HL-60 (cell line): ENCODE measurements at regions not wholly inside any gene's neighbourhood (a gene's known extent, or its start where the extent isn't known, plus 50 kb on each side); places are given as distances from the start of the nearest gene placed in this dataset.

Experiments
- DNase-seq, 2 experiments: peaks; one replicate each; pipeline ENCODE4 v3.0.0-alpha.2; 2010 to 2020; ENCODE audit warnings: low read depth in 1 of 2, low spot score in 1 of 2
- H3K27ac ChIP-seq: fragments of 250-450 bp; sonication (Bioruptor Pico); replicated peaks from 2 replicates; pipeline ENCODE4 v1.5.1; 2020; ENCODE audit warnings: mild to moderate bottlenecking, moderate library complexity
- H3K27me3 ChIP-seq: fragments of 250-450 bp; sonication (Bioruptor Pico); 2 replicates; pipeline ENCODE4 v1.5.1; 2021; ENCODE audit warnings: mild to moderate bottlenecking, moderate library complexity; ENCODE audit not compliant: insufficient read depth, poor library complexity, severe bottlenecking
- H3K4me3 ChIP-seq: replicated peaks from 2 replicates; pipeline ENCODE4 v1.5.1; 2011; ENCODE audit warnings: mild to moderate bottlenecking, control low read depth, low read length; ENCODE audit not compliant: insufficient read depth
- CTCF ChIP-seq: IDR thresholded peaks from one replicate; pipeline ENCODE4 v1.5.1; 2011; ENCODE audit warnings: low read length, control low read depth, inconsistent platforms; ENCODE audit not compliant: insufficient read depth
- GABPA ChIP-seq: IDR thresholded peaks from 2 replicates; pipeline ENCODE4 v1.6.1; 2012; ENCODE audit warnings: low read depth
- POLR2AphosphoS5 ChIP-seq: IDR thresholded peaks from 2 replicates; pipeline ENCODE4 v1.6.1; 2012; ENCODE audit warnings: low read depth
- SPI1 ChIP-seq: IDR thresholded peaks from 2 replicates; pipeline ENCODE4 v1.6.1; 2012; ENCODE audit warnings: low read depth, mild to moderate bottlenecking, borderline replicate concordance
- TF ChIP-seq, protein P1 (sequence below): IDR thresholded peaks from 2 replicates; pipeline ENCODE4 v1.6.1; 2012; ENCODE audit warnings: low read depth; ENCODE audit not compliant: insufficient replicate concordance

- TF ChIP-seq POLR2AphosphoS5 (no peak), SPI1 (peak; percentile 57; the same call in 1 of the 2 replicates), CTCF (no peak), GABPA (no peak)
- TF ChIP-seq, protein P1, sequence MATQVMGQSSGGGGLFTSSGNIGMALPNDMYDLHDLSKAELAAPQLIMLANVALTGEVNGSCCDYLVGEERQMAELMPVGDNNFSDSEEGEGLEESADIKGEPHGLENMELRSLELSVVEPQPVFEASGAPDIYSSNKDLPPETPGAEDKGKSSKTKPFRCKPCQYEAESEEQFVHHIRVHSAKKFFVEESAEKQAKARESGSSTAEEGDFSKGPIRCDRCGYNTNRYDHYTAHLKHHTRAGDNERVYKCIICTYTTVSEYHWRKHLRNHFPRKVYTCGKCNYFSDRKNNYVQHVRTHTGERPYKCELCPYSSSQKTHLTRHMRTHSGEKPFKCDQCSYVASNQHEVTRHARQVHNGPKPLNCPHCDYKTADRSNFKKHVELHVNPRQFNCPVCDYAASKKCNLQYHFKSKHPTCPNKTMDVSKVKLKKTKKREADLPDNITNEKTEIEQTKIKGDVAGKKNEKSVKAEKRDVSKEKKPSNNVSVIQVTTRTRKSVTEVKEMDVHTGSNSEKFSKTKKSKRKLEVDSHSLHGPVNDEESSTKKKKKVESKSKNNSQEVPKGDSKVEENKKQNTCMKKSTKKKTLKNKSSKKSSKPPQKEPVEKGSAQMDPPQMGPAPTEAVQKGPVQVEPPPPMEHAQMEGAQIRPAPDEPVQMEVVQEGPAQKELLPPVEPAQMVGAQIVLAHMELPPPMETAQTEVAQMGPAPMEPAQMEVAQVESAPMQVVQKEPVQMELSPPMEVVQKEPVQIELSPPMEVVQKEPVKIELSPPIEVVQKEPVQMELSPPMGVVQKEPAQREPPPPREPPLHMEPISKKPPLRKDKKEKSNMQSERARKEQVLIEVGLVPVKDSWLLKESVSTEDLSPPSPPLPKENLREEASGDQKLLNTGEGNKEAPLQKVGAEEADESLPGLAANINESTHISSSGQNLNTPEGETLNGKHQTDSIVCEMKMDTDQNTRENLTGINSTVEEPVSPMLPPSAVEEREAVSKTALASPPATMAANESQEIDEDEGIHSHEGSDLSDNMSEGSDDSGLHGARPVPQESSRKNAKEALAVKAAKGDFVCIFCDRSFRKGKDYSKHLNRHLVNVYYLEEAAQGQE, result no peak
- DNase-seq, result no peak
- Histone ChIP-seq H3K27ac (no peak overlapping the region), H3K4me3 (no peak overlapping the region), H3K27me3 (peaks cover 10% of the 10 kb centered on the region)
Measured at GRCh38 chr18:45266023-45266422, 349.3 kb upstream of the SLC14A2 start.

- peaks cover 10% of the 10 kb centered on the region for H3K27me3 ChIP-seq
- TF ChIP-seq GABPA (no peak), POLR2AphosphoS5 (no peak), SPI1 (no peak), CTCF (no peak)
- TF ChIP-seq, protein P1, result no peak
Measured at GRCh38 chr18:45267622-45268021, 347.7 kb upstream of the SLC14A2 start.

DNA sequence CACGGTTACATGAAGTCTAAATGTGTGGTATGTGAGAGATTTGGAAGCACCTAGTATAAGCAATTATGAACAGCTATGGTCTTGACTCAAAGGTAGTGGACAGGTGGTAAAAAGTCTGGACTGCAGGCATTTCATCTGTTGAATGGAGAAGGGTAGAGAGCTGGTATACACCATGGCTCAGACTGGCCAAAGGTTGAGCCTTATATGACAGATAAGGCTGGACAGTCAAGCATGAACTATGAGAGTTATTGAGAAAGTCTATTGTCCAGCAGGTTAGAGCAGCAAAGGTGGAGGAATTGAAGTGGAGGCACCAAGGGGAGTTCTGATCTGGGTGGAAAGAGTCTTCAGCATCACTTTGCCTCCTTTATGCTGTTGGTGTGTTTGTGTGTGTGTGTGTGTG lies 346.7 kb upstream of the SLC14A2 start:
- TF ChIP-seq POLR2AphosphoS5, result no peak
- TF ChIP-seq CTCF, result no peak
- TF ChIP-seq SPI1, result no peak
- TF ChIP-seq GABPA, result no peak
- TF ChIP-seq, protein P1, result no peak
- H3K4me3 ChIP-seq, result no peak overlapping the region

More at GRCh38 chr18:45267622-45268021, 347.7 kb upstream of the SLC14A2 start:
- Histone ChIP-seq H3K4me3 (no peak overlapping the region), H3K27ac (no peak overlapping the region)
- no peak for DNase-seq

More for the DNA sequence above, 346.7 kb upstream of the SLC14A2 start:
- Histone ChIP-seq H3K27ac (no peak overlapping the region), H3K27me3 (peaks cover 10% of the 10 kb centered on the region)
- no peak for DNase-seq
